ENCODE measurements at regions not wholly inside any gene's neighbourhood (a gene's known extent, or its start where the extent isn't known, plus 50 kb on each side); places are given as distances from the start of the nearest gene placed in this dataset.

- 17 to 88% (median 48%) methylated on average over 1 to 4 of the region's 4 CpGs; no CpG with 5 or more reads in 4 of the 10 experiments for WGBS, 10 experiments
- peak in 2 of 8 experiments; percentile 31 to 43 for ATAC-seq (replicated peaks in 6 of 8)
- in situ Hi-C loops (cut with MboI; ENCODE audit: low pct_unique_long_range_greater_than_20kb in 2 of 9, low sequenced_read_pairs in 9 of 9, unreplicated experiment in 9 of 9), result no loop called here
- Histone ChIP-seq H3K4me1 (replicated peaks in 1 of 2) (no peaks in the 10 kb centered on the region), H3K4me3 (no peak overlapping the region), H3K27ac (no peak overlapping the region)
These were observed 1173.1 kb downstream of the UQCRFS1 start for GRCh38 chr19:28039677-28040381.

DNA sequence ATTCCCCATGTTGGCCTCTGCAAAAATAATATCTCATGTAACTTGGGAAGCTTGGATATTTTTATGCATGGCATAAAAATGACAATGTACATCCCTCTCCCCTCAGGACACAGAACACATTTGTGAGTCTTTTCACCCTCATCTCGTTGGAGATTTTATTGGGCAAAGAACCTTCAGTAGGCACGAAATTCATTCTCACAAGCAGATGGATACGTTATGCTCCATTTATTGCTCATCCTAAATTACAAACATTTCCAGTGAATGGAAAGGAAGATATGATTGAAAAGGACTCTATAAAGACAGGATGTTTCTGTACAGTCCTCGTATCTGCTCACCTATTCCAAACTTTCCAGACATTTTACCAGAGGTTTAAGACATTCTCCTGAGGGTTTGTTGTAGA is 1175.8 kb downstream of the UQCRFS1 start:
- WGBS, 10 experiments, result 0 to 67% (median 17%) methylated on average over 1 to 4 of the region's 4 CpGs; no CpG with 5 or more reads in 1 of the 10 experiments
- in situ Hi-C loops (cut with MboI; ENCODE audit: low pct_unique_long_range_greater_than_20kb in 2 of 9, low sequenced_read_pairs in 9 of 9, unreplicated experiment in 9 of 9), result no loop called here
- H3K27ac ChIP-seq, result no peak overlapping the region
- H3K4me3 ChIP-seq, result no peak overlapping the region
- no peaks in the 10 kb centered on the region for H3K4me1 ChIP-seq (replicated peaks in 1 of 2)
- no peak for ATAC-seq (replicated peaks in 6 of 8)

DNA sequence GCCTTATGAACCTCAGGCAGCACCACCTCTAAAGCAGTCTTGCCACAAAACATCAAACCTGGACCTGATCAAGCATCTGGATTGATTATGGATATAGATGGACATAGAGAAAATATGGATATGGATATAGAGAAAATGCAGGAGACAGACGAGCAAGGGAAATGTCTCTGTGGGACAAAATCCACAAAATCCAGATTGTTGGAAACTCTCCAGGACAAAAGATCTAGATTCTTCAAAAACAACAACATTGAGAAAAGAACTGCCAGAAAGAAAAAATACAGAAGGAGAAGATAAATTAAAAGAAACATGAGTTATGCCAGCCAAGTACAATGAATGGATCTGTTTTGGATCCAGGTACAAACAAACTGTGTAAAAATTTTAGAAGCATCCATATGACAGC is 1176.5 kb downstream of the UQCRFS1 start:
- Histone ChIP-seq H3K4me3 (no peak overlapping the region), H3K27ac (no peak overlapping the region), H3K4me1 (replicated peaks in 1 of 2) (no peaks in the 10 kb centered on the region)
- 0 to 100% (median 67%) methylated on average over 1 of the region's 1 CpG; no CpG with 5 or more reads in 1 of the 10 experiments for WGBS, 10 experiments
- no peak for ATAC-seq (replicated peaks in 6 of 8)
- in situ Hi-C loops (cut with MboI; ENCODE audit: low pct_unique_long_range_greater_than_20kb in 2 of 9, low sequenced_read_pairs in 9 of 9, unreplicated experiment in 9 of 9), result no loop called here

- no peak overlapping the region for H3K4me3 ChIP-seq
- ATAC-seq (replicated peaks in 6 of 8), result no peak
- WGBS, 10 experiments, result 0 to 63% (median 28%) methylated on average over 2 to 4 of the region's 5 CpGs; no CpG with 5 or more reads in 1 of the 10 experiments
- in situ Hi-C loops (cut with MboI; ENCODE audit: low pct_unique_long_range_greater_than_20kb in 2 of 9, low sequenced_read_pairs in 9 of 9, unreplicated experiment in 9 of 9), result no loop called here
- no peaks in the 10 kb centered on the region for H3K4me1 ChIP-seq (replicated peaks in 1 of 2)
- no peak overlapping the region for H3K27ac ChIP-seq
These were observed 1178.0 kb downstream of the UQCRFS1 start for GRCh38 chr19:28034936-28035335.

DNA sequence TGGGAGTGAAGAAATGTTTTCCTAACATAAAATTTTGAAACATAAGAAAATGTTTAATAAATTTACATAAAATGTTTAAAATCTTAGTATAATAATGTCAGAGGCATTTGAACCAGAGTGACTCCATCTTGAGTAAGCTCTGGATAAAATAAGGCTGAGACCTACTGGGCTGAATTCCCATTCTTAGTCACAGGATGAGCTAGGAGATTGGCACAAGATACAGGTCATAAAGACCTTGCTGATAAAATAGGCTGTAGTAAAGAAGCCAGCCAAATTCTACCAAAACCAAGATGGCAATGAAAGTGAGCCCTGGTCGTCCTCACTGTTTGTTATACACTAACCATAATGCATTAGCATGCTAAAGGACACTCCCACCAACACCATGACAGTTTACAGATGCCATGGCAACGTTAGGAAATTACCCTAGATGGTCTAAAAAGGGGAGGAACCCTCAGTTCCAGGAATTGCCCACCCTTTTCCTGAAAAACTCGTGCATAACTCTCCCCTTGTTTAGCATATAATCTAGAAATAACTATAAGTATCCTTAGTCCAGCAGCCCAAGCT is 1184.0 kb downstream of the UQCRFS1 start:
- Histone ChIP-seq H3K4me1 (replicated peaks in 1 of 2) (peaks cover 0 to 4% of the 10 kb centered on the region in 2 donors), H3K27ac (no peak overlapping the region), H3K4me3 (no peak overlapping the region)
- peak in 3 of 8 experiments; percentile 26 to 74 (median 73) for ATAC-seq (replicated peaks in 6 of 8)
- WGBS, 10 experiments, result 0 to 83% (median 44%) methylated on average over 1 to 3 of the region's 3 CpGs; no CpG with 5 or more reads in 1 of the 10 experiments
- in situ Hi-C loops (cut with MboI; ENCODE audit: low pct_unique_long_range_greater_than_20kb in 2 of 9, low sequenced_read_pairs in 9 of 9, unreplicated experiment in 9 of 9), result no loop called here

DNA sequence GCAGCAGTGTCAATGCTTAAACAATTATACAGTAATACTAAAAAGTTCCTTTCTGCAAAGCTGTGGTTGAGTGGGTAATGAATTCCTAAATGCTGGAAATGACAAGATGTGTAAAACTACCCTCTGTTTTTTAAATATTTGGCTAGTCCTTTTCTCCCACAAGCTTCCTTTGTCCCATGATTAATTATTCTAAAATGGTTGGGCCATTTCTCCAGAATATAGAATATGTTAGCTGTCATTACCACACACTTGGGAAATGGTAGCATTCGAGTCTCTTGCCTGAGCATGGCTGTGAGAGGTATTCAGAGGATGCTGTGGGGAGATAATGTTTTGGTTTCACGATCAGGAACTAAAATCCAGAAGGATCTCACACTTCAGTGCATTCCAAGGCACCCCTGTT is 1185.8 kb downstream of the UQCRFS1 start:
- Histone ChIP-seq H3K4me3 (no peak overlapping the region), H3K27ac (no peak overlapping the region), H3K4me1 (replicated peaks in 1 of 2) (peaks cover 0 to 4% of the 10 kb centered on the region in 2 donors)
- WGBS, 10 experiments, result 0 to 100% (median 40%) methylated on average over 1 to 2 of the region's 2 CpGs; no CpG with 5 or more reads in 3 of the 10 experiments
- in situ Hi-C loops (cut with MboI; ENCODE audit: low pct_unique_long_range_greater_than_20kb in 2 of 9, low sequenced_read_pairs in 9 of 9, unreplicated experiment in 9 of 9), result no loop called here
- no peak for ATAC-seq (replicated peaks in 6 of 8)

DNA sequence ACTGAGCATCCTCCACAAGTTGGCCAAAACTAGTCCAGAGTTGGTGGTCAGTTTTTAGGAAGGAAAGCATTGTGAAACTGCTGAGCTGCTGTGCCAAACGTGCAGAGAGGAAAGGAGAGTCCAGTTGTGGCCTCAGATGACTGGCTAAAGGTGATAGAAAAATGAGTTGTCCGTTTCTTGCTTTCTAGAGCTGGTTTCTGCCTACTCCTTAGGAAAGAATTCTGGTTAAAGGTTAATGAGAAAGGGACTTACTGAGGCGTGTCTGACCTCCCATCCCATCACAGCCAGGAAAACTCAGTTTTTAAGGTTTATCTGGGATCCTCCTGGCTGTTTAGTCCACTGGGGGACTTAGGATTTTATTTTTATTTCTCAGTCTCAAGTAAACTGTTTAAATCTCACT is 1186.3 kb downstream of the UQCRFS1 start:
- no peak overlapping the region for H3K4me3 ChIP-seq
- in situ Hi-C loops (cut with MboI; ENCODE audit: low pct_unique_long_range_greater_than_20kb in 2 of 9, low sequenced_read_pairs in 9 of 9, unreplicated experiment in 9 of 9), result no loop called here
- ATAC-seq (replicated peaks in 6 of 8), result no peak

DNA sequence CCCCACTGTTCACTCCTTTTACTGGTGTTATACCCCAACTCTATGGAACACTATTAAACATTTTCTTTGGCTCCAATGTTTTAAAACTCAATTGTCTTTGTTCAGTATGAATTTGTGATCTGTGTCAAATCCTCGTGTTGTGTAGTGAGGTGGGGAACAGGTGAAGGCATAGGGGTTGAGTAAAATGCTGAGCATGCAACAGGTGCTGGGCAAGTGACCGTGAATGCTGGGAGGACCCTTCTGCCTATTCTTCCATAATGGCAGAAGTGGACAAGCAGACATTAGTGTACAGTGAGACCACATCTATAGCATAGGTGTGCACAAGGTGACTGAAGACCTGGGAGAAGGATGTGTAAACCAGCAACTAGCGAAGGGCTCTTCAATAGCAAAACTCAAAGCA is 1188.0 kb downstream of the UQCRFS1 start:
- WGBS, 10 experiments, result 0 to 89% (median 67%) methylated on average over 1 to 3 of the region's 3 CpGs; no CpG with 5 or more reads in 2 of the 10 experiments
- Histone ChIP-seq H3K4me1 (replicated peaks in 1 of 2) (peaks cover 11 to 24% of the 10 kb centered on the region in 2 donors), H3K4me3 (no peak overlapping the region), H3K27ac (no peak overlapping the region)
- in situ Hi-C loops (cut with MboI; ENCODE audit: low pct_unique_long_range_greater_than_20kb in 2 of 9, low sequenced_read_pairs in 9 of 9, unreplicated experiment in 9 of 9), result no loop called here
- ATAC-seq (replicated peaks in 6 of 8), result no peak

More for the DNA sequence above, 1186.3 kb downstream of the UQCRFS1 start:
- 0 to 86% (median 29%) methylated on average over 1 to 3 of the region's 3 CpGs; no CpG with 5 or more reads in 3 of the 10 experiments for WGBS, 10 experiments
- Histone ChIP-seq H3K27ac (no peak overlapping the region), H3K4me1 (replicated peaks in 1 of 2) (peaks cover 0 to 8% of the 10 kb centered on the region in 2 donors)

- in situ Hi-C loops (cut with MboI; ENCODE audit: low pct_unique_long_range_greater_than_20kb in 2 of 9, low sequenced_read_pairs in 9 of 9, unreplicated experiment in 9 of 9), result no loop called here
- H3K4me3 ChIP-seq, result no peak overlapping the region
- H3K4me1 ChIP-seq (replicated peaks in 1 of 2), result peaks cover 13 to 26% of the 10 kb centered on the region in 2 donors
- no peak for ATAC-seq (replicated peaks in 6 of 8)
- WGBS, 10 experiments, result 17 to 100% (median 82%) methylated on average over 3 to 5 of the region's 5 CpGs; no CpG with 5 or more reads in 2 of the 10 experiments
- H3K27ac ChIP-seq, result no peak overlapping the region
These were observed 1189.9 kb downstream of the UQCRFS1 start for GRCh38 chr19:28023064-28023463.

DNA sequence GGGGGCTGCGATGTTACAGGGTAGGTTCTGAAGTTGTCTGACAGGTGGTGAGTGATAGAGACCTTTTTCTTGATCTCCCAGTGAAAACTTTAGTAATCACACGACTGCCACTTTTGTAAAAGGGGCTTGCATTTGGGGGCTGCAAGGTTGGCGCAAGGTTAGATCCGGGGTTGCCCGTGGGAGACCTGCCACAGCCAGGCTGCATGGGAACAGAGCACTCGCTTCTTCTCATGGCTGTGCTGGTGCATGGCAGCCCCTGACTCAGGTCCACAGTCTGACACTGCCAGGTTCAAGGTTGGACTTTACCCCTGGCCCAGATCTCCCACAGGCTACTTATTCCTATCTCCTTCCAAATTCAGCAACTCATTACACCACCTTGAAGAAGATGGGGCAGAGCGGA is 1190.4 kb downstream of the UQCRFS1 start:
- H3K27ac ChIP-seq, result no peak overlapping the region
- peaks cover 13 to 26% of the 10 kb centered on the region in 2 donors for H3K4me1 ChIP-seq (replicated peaks in 1 of 2)
- ATAC-seq (replicated peaks in 6 of 8), result no peak
- no peak overlapping the region for H3K4me3 ChIP-seq
- in situ Hi-C loops (cut with MboI; ENCODE audit: low pct_unique_long_range_greater_than_20kb in 2 of 9, low sequenced_read_pairs in 9 of 9, unreplicated experiment in 9 of 9), result no loop called here
- WGBS, 10 experiments, result 0 to 60% (median 40%) methylated on average over 1 to 2 of the region's 7 CpGs; no CpG with 5 or more reads in 6 of the 10 experiments

DNA sequence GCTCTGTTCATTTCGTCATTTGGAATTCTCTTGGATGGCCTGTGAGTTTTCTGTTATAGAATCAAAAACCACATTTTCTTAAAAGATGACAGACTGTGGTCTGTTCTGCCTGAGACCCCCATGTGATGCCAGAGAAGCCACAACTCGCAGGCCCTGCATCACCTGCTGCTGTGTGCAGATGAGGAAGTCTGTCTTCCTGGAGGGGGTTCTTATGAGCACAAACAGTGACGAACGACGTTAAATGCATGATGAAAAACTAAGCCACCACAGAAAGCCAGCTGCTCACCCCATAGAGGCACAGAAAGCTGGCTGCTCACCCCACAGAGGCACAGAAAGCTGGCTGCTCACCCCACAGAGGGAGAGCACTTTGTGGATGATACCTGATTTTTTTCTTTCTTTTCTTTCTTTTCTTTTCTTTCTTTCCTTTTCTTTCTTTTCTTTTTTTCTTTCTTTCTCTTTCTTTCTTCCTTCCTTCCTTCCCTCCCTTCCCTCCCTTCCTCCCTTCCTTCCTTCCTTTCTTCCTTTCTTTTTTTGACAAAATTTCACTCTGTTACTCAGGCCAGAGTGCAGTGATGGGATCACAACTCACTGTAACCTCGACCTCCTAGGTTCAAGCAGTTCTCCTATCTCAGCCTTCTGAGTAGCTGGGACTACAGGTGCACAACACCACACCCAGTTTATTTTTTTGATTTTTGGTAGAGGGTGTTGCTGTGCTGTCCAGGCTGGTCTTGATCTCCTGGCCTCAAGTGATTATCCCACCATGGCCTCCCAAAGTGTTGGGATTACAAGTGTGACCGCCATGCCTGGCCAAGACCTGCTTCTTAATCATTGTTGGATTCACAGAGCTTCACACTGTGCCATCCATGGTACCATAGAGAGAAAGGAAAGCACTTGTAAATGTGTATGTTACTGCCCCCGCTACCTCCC is 1191.4 kb downstream of the UQCRFS1 start:
- Histone ChIP-seq H3K4me3 (no peak overlapping the region), H3K27ac (peak overlapping the region in 1 of 2 donors; percentile 15), H3K4me1 (replicated peaks in 1 of 2) (peaks cover 13 to 26% of the 10 kb centered on the region in 2 donors)
- WGBS, 10 experiments, result 0 to 66% (median 39%) methylated on average over 1 to 5 of the region's 8 CpGs; no CpG with 5 or more reads in 1 of the 10 experiments
- in situ Hi-C loops (cut with MboI; ENCODE audit: low pct_unique_long_range_greater_than_20kb in 2 of 9, low sequenced_read_pairs in 9 of 9, unreplicated experiment in 9 of 9), result no loop called here
- peak in 5 of 8 experiments; percentile 41 to 71 (median 51) for ATAC-seq (replicated peaks in 6 of 8)

- no peak overlapping the region for H3K4me3 ChIP-seq
- peaks cover 13 to 22% of the 10 kb centered on the region in 2 donors for H3K4me1 ChIP-seq (replicated peaks in 1 of 2)
- H3K27ac ChIP-seq, result no peak overlapping the region
- in situ Hi-C loops (cut with MboI; ENCODE audit: low pct_unique_long_range_greater_than_20kb in 2 of 9, low sequenced_read_pairs in 9 of 9, unreplicated experiment in 9 of 9), result no loop called here
- 30 to 54% (median 40%) methylated on average over 2 to 3 of the region's 7 CpGs; no CpG with 5 or more reads in 7 of the 10 experiments for WGBS, 10 experiments
- ATAC-seq (replicated peaks in 6 of 8), result peak in 5 of 8 experiments; percentile 45 to 82 (median 76)
These were observed 1192.2 kb downstream of the UQCRFS1 start for GRCh38 chr19:28020619-28021258.

Measured in motor neuron (in vitro differentiated cells).